ENCODE measurements at regions not wholly inside any gene's neighbourhood (a gene's known extent, or its start where the extent isn't known, plus 50 kb on each side); places are given as distances from the start of the nearest gene placed in this dataset.
"Not testable (repeated sequence)": the region's sequence is repeated elsewhere in the genome, so short reads cannot be mapped to it uniquely, and the experiment has no call there.

GRCh38 chr14:34283590-34283989 is 178.4 kb downstream of the SPTSSA start:
- Histone ChIP-seq H3K36me3 (no peaks in the 10 kb centered on the region), H3K27me3 (no peaks in the 10 kb centered on the region), H3K27ac (no peak overlapping the region), H3K4me1 (ENCODE audit: insufficient read depth) (no peaks in the 10 kb centered on the region), H3K9me3 (no peaks in the 10 kb centered on the region), H3K4me3 (no peak overlapping the region)
- TF ChIP-seq POLR2A (IDR thresholded peaks at IDR 0.05), result no peak
- TF ChIP-seq CTCF (IDR thresholded peaks at IDR 0.05), result no peak
- no peak for TF ChIP-seq EP300 (IDR thresholded peaks at IDR 0.05)
- no peak for DNase-seq
- intact Hi-C loops (cut with DNase I), result no loop called here

- no peak for TF ChIP-seq EP300 (IDR thresholded peaks at IDR 0.05)
- TF ChIP-seq CTCF (IDR thresholded peaks at IDR 0.05), result no peak
- no peak for TF ChIP-seq POLR2A (IDR thresholded peaks at IDR 0.05)
Observed at GRCh38 chr14:34277191-34277590, 184.8 kb downstream of the SPTSSA start.

GRCh38 chr14:34275530-34275929 is 186.5 kb downstream of the SPTSSA start:
- intact Hi-C loops (cut with DNase I), result no loop called here
- no peaks in the 10 kb centered on the region for H3K36me3 ChIP-seq
- DNase-seq, result no peak
- H3K27me3 ChIP-seq, result no peaks in the 10 kb centered on the region
- no peak overlapping the region for H3K4me3 ChIP-seq
- no peaks in the 10 kb centered on the region for H3K9me3 ChIP-seq
- H3K27ac ChIP-seq, result no peak overlapping the region
- no peak for TF ChIP-seq POLR2A (IDR thresholded peaks at IDR 0.05)
- no peak for TF ChIP-seq EP300 (IDR thresholded peaks at IDR 0.05)
- TF ChIP-seq CTCF (IDR thresholded peaks at IDR 0.05), result no peak
- 59 to 67% (median 66%) methylated on average over 1 of the region's 1 CpG for WGBS, 3 donors
- H3K4me1 ChIP-seq (ENCODE audit: insufficient read depth), result no peaks in the 10 kb centered on the region

More at GRCh38 chr14:34277191-34277590, 184.8 kb downstream of the SPTSSA start:
- H3K36me3 ChIP-seq, result no peaks in the 10 kb centered on the region
- no peak overlapping the region for H3K27ac ChIP-seq
- no peaks in the 10 kb centered on the region for H3K27me3 ChIP-seq
- H3K9me3 ChIP-seq, result no peaks in the 10 kb centered on the region
- H3K4me1 ChIP-seq (ENCODE audit: insufficient read depth), result no peaks in the 10 kb centered on the region
- DNase-seq, result no peak
- intact Hi-C loops (cut with DNase I), result no loop called here
- H3K4me3 ChIP-seq, result no peak overlapping the region

- H3K36me3 ChIP-seq, result no peaks in the 10 kb centered on the region
- no peaks in the 10 kb centered on the region for H3K27me3 ChIP-seq
- no peak overlapping the region for H3K4me3 ChIP-seq
- intact Hi-C loops (cut with DNase I), result no loop called here
- no peak for TF ChIP-seq CTCF (IDR thresholded peaks at IDR 0.05)
- TF ChIP-seq POLR2A (IDR thresholded peaks at IDR 0.05), result no peak
- no peak for TF ChIP-seq EP300 (IDR thresholded peaks at IDR 0.05)
- DNase-seq, result no peak
- H3K9me3 ChIP-seq, result no peaks in the 10 kb centered on the region
- WGBS, 3 donors, result 56 to 70% (median 63%) methylated on average over 4 of the region's 4 CpGs
- H3K27ac ChIP-seq, result no peak overlapping the region
- no peaks in the 10 kb centered on the region for H3K4me1 ChIP-seq (ENCODE audit: insufficient read depth)
Observed at GRCh38 chr14:34275078-34275477, 187.0 kb downstream of the SPTSSA start.

GRCh38 chr14:34273716-34274115 is 188.3 kb downstream of the SPTSSA start:
- H3K27ac ChIP-seq; H3K36me3 ChIP-seq; H3K4me1 ChIP-seq (ENCODE audit: insufficient read depth); H3K9me3 ChIP-seq; intact Hi-C loops (cut with DNase I); H3K4me3 ChIP-seq; H3K27me3 ChIP-seq; DNase-seq: not testable (repeated sequence)
- 89 to 97% (median 90%) methylated on average over 2 of the region's 4 CpGs for WGBS, 3 donors
